Muscle of leg (tissue), 3 donors: ENCODE measurements at regions not wholly inside any gene's neighbourhood (a gene's known extent, or its start where the extent isn't known, plus 50 kb on each side); places are given as distances from the start of the nearest gene placed in this dataset.
A peak's percentile ranks its signal among the peaks of the same experiment; 100 is the strongest.

Experiments
- DNase-seq: peaks from one replicate; pipeline ENCODE4 v3.0.0; 2013
- H3K27ac ChIP-seq: one replicate; pipeline ENCODE4 v1.5.1; 2013; ENCODE audit warnings: mild to moderate bottlenecking, low read length, control low read depth
- H3K27me3 ChIP-seq: one replicate; pipeline ENCODE4 v1.6.1; 2013; ENCODE audit warnings: low read length; ENCODE audit not compliant: control insufficient read depth, insufficient read depth
- H3K36me3 ChIP-seq: one replicate; pipeline ENCODE4 v1.6.1; 2013; ENCODE audit warnings: low read length; ENCODE audit not compliant: control insufficient read depth, insufficient read depth
- H3K4me1 ChIP-seq: one replicate; pipeline ENCODE4 v1.6.1; 2013; ENCODE audit warnings: low read length; ENCODE audit not compliant: control insufficient read depth, insufficient read depth
- H3K4me3 ChIP-seq: one replicate; pipeline ENCODE4 v1.5.1; 2013; ENCODE audit warnings: low read length, control low read depth
- H3K9me3 ChIP-seq: replicated peaks from 2 replicates; pipeline ENCODE4 v1.6.1; 2013; ENCODE audit warnings: low read depth, low read length; ENCODE audit not compliant: control insufficient read depth
- WGBS: methylation state at CpG from one replicate; pipeline ENCODE4 v1.1.5; 2013; ENCODE audit warnings: missing lambda C conversion rate; ENCODE audit not compliant: insufficient coverage; 5-methylcytosine and 5-hydroxymethylcytosine counted together

DNA sequence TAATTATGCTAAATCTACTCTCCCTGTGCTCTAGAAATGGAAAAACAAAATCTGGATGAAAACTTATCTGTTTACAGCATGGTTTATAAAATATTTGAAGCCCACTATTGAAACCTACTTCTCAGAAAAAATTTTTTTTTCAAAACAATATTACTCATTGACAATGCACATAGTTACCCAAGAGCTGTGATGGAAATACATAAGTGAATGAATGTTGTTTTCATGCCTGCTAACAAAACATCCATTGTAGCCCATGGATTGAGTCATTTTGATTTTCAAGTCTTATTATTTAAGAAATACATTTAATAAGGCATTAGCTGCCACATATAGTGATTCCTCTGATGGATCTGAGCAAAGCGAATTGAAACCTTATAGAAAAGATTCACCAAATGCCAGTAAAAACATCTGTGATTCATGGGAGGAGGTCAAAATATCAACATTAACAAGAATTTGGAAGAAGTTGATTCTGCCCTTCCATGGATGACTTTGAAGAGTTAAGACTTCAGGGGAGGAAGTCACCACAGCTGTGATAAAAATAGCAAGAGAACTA, 144.7 kb upstream of the HHIP start:
- H3K4me1 ChIP-seq = no peaks in the 10 kb centered on the region
- H3K9me3 ChIP-seq = no peaks in the 10 kb centered on the region
- H3K27ac ChIP-seq = no peak overlapping the region
- H3K36me3 ChIP-seq = no peaks in the 10 kb centered on the region
- no peak overlapping the region for H3K4me3 ChIP-seq
- DNase-seq = no peak
- H3K27me3 ChIP-seq = no peaks in the 10 kb centered on the region
- WGBS = no CpG with 5 or more reads among the region's 1 CpG

DNA sequence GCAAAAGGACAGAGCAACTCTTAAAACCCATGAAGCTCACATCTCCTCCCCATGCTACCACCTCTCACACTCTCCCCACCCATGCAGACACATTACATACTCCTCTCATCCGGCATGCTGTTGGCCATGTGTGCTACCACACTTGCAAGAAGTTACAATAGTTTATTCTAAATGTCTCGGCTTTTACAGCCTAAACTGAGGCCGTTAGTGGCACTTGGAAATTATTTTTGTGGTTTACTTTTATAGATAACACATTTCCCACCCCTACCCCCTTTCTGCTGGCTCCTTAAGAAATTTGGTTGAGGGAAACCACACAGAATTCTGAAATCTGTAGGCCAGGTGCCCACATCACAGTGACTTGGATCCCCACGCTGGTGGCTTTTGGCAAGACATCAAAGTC, 141.1 kb upstream of the HHIP start:
- Histone ChIP-seq H3K9me3 (no peaks in the 10 kb centered on the region), H3K36me3 (no peaks in the 10 kb centered on the region), H3K27ac (no peak overlapping the region), H3K27me3 (no peaks in the 10 kb centered on the region), H3K4me3 (no peak overlapping the region), H3K4me1 (peaks cover 2% of the 10 kb centered on the region)
- DNase-seq = no peak
- WGBS = 100% methylated on average over 1 of the region's 4 CpGs

DNA sequence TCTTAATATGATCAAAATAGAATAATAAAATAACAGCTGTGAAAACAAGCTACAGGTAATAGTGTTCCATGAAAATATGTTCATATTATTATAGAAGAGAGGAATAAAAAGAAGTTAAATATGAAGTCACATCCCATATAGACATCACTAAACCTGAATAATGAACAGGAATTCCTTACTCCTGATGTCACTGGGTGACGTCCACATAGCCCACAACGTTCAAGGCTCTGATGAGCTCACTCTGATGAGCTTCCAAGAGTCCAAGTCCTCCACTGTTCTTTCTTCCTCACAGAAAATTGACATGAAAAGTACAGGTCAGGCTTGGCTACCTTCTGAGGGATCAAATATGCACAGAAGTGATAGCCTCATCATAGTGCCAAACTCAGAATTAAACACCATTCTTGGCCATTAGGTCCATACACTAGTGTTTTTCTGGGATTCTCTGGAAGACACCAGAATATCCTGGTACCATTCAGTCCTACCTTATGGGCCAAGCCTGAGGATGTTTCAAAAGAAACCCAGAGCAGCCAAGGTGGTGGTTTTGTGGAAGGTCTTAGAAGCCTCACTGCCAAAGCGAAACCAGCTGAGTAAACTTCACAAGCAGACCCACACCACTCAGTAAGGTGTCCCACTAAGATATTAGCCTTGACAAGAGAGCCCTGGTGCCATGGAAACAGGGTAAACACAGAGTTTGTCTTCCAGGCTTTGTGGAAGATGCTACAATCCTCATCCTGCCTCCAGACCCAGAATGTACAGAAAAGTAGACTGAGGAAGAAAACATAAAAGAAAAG, 138.4 kb upstream of the HHIP start:
- H3K4me1 ChIP-seq = peaks cover 2% of the 10 kb centered on the region
- WGBS = 57% methylated on average over 1 of the region's 3 CpGs
- H3K36me3 ChIP-seq = no peaks in the 10 kb centered on the region
- H3K4me3 ChIP-seq = no peak overlapping the region
- H3K27ac ChIP-seq = no peak overlapping the region
- no peak for DNase-seq
- no peaks in the 10 kb centered on the region for H3K9me3 ChIP-seq
- H3K27me3 ChIP-seq = no peaks in the 10 kb centered on the region

DNA sequence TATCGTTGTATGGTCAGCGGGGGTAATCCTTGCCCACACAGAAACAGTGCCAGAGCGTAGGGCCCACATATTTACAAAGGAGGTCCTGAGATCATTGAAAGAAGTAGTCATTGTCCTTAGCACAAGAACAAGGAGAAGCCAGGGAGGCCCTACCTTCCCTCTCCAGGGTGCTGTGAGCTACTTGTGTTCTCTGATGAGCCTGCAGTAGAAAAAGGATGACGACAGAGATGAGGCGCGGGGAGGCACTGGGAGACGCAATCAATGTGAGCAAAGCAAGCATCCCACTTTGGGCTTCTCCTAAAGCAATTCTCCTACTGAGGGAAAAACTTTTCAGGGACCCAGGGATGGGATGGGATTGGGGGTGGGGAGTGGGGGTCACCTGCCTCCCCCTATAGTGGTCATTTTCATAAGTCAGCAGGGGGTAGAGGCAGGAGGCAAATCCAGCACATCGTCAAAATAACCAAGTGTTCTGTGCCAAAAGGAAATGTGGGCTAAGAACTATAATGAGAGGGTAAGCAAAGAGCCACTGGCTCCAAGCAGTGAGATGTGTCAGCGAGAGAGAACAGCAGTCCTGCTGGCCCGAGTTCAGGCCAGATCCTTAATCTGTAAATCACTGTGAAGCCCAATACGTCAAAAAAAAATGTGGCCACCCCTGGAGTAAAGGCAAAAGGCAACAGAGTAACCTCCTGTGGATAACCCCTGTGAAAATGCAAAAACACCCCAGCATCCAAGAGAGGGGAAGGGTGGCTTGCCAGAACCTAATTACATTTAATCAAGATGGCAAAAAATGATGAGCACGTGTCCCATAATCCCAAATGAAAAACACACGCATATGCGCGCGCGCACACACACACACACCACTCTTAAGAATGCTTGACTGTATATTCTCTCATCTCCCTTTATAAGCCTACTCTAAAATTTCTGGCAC, 136.6 kb upstream of the HHIP start:
- H3K27ac ChIP-seq = no peak overlapping the region
- H3K9me3 ChIP-seq = no peaks in the 10 kb centered on the region
- no peaks in the 10 kb centered on the region for H3K27me3 ChIP-seq
- peaks cover 2% of the 10 kb centered on the region for H3K4me1 ChIP-seq
- WGBS = 40% methylated on average over 10 of the region's 17 CpGs
- H3K36me3 ChIP-seq = no peaks in the 10 kb centered on the region
- no peak overlapping the region for H3K4me3 ChIP-seq
- DNase-seq = peak; percentile 38

DNA sequence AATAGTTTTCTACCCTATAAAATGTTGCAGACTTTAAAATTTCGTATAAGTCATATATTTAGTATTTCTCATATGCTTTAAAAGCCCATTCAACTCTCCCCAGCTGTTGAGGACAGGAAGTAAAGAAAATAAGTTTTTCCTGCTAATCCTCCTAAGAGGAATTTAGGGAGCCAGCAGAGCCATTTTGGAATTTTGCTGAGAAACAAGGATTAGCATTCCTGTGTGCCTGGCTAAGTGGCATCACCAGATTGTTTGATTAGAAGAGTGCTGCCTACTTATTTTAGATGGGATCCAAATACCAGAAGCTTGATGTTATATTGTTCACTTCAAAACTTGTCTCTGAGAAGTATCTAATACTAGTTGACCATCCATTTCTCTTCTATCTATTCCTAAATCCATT, 131.2 kb upstream of the HHIP start:
- no peak for DNase-seq
- H3K4me3 ChIP-seq = no peak overlapping the region
- no peaks in the 10 kb centered on the region for H3K4me1 ChIP-seq
- H3K9me3 ChIP-seq = no peaks in the 10 kb centered on the region
- no CpG with 5 or more reads among the region's 1 CpG for WGBS
- no peak overlapping the region for H3K27ac ChIP-seq
- H3K27me3 ChIP-seq = no peaks in the 10 kb centered on the region
- H3K36me3 ChIP-seq = no peaks in the 10 kb centered on the region

DNA sequence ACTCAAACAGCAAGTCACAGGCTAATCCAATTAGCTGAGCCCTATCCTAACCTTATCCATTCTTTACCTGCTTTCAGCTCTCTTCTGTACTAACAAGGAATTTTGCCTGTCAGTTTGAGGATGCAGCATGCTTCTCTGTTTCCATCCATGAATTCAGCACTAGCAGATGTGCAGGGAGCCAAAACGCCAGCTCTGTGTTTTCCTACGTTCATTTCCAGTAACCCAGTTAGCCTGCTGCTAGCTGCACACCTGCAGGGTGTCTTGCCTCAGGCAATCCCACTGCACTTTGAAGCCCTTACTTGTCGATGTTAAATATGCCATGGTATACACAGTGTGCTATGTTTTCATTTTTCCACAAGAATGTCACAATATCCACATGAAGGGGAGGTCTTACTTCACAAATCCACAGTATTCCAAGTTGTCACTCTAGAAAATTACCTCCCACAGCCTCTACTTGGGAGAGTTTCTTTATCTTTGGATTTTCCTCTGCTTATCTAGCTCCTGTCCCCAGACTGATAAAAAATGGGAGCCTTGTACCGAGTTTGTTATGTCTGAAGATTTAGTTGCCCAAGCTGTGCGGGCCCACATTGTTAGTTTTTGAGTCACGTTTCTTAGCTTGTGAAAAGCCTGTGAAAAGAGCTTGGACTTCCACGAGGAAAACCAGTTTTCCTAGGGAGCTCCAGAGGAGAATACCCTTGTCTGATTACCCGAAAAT, 127.6 kb upstream of the HHIP start:
- Histone ChIP-seq H3K4me3 (no peak overlapping the region), H3K36me3 (no peaks in the 10 kb centered on the region), H3K4me1 (no peaks in the 10 kb centered on the region), H3K9me3 (no peaks in the 10 kb centered on the region), H3K27me3 (no peaks in the 10 kb centered on the region), H3K27ac (no peak overlapping the region)
- DNase-seq = no peak
- WGBS = 50% methylated on average over 6 of the region's 8 CpGs

DNA sequence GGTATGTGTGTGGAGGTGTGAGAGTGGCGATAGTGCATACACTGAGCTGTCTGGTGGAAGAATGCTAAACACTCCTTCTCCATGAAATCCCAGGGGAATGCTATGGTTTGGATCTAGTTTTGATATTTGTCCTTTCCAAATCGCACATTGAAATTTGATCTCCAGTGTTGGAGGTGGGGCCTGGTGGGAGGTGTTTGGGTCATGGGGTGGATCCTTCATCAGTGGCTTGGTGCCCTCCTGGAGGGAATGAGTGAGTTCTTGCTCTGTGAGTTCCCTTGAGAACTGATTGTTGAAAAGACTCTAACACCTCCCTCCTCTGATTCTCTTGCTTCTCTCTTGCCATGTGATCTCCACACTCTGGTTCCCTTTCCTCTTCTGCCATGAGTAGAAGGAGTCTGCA, 114.1 kb upstream of the HHIP start:
- no CpG with 5 or more reads among the region's 2 CpGs for WGBS
- no peak for DNase-seq

DNA sequence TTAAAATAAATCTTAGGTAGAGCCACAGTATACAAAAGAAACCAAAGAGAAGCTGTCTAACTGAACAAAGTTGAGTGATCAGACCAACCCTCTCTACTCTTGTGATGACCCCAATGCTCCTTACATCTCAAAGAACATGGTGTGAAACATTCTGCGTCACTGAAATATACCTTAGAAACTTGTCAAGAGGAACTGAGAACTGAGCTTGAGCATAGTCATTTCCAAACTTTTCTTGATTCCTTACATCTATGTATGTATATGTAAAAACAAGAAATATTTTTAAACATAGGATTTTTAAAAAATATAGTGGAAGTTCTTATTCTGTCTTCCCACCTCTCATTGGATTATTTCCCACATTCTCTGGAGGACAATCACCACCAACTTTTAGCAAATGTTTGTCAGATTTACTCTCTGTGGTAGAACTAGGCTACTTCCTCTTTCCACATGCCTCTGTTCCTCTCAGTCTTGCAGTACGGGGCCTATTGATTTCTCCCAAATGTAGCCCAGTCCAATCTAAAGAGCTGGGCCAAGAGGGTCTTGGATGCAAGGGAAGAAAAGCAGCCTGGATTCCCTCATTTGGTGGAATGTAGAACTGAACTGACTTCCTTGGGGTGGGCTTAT, 98.2 kb upstream of the HHIP start:
- Histone ChIP-seq H3K9me3 (peaks cover 2% of the 10 kb centered on the region), H3K27ac (no peak overlapping the region), H3K4me1 (no peaks in the 10 kb centered on the region), H3K4me3 (no peak overlapping the region), H3K36me3 (no peaks in the 10 kb centered on the region), H3K27me3 (no peaks in the 10 kb centered on the region)
- no peak for DNase-seq
- WGBS = no CpG with 5 or more reads among the region's 2 CpGs

More for the DNA sequence above, 114.1 kb upstream of the HHIP start:
- Histone ChIP-seq H3K36me3 (no peaks in the 10 kb centered on the region), H3K4me1 (no peaks in the 10 kb centered on the region), H3K27me3 (no peaks in the 10 kb centered on the region), H3K9me3 (no peaks in the 10 kb centered on the region), H3K27ac (no peak overlapping the region), H3K4me3 (no peak overlapping the region)

DNA sequence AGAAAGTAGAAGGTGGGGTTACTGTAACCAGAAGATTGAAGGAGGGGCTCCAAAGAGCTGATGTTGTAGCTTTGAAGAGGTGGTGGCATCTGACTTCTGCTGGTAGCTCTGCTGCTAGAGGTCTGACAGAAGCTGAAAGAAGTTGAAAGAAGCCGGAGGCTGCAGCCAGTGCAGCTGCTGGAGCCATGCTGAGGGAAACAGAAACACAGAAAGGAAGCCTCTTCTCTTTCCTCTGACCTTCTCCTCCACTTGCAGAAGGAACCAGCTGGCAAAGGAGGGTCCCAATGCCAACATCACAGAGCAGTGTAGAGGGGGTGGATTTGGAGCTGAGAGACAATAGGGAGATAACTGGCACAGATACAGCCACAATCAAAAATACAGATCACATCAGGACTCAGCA, 89.3 kb upstream of the HHIP start:
- Histone ChIP-seq H3K4me1 (no peaks in the 10 kb centered on the region), H3K27ac (no peak overlapping the region), H3K4me3 (no peak overlapping the region), H3K9me3 (no peaks in the 10 kb centered on the region), H3K27me3 (peaks cover 4% of the 10 kb centered on the region), H3K36me3 (no peaks in the 10 kb centered on the region)
- no CpG with 5 or more reads among the region's 1 CpG for WGBS
- no peak for DNase-seq
